ENCODE measurements at regions not wholly inside any gene's neighbourhood (a gene's known extent, or its start where the extent isn't known, plus 50 kb on each side); places are given as distances from the start of the nearest gene placed in this dataset.

DNA sequence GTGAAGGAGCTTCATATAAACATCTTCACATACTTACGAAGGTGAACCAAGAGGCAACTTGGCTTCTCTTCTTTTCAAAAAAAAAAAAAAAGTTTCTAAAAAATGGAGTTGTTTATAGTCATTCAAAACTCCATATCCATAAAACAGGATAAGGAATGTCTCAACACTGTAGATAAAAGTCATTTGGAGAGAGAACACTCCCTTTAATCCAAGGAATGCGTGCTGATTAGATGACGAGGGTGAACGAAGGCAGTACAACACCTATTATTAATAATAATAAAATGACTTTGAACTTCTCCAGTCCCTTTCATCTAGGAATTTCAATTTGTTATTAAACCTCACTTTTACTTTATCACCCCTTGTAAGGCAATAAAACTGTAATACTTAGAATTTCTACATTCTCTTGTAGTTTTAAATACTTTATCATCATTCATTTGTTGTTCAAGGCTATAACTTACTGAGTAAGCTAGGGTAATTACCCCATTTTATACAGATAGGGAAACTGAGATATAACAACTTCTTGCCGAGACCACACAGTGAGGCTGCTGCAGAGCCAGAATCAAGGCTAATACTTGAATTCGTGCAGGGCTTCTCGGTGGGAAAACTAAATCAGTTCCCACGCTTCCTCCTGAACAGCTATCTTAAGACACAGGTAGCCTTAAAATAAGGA is 377.1 kb downstream of the EFNA5 start:
- DNase-seq (ENCODE audit: low spot score), result no peak

- DNase-seq (ENCODE audit: low spot score), result no peak
These were observed 378.9 kb downstream of the EFNA5 start for GRCh38 chr5:107291866-107292265.

DNA sequence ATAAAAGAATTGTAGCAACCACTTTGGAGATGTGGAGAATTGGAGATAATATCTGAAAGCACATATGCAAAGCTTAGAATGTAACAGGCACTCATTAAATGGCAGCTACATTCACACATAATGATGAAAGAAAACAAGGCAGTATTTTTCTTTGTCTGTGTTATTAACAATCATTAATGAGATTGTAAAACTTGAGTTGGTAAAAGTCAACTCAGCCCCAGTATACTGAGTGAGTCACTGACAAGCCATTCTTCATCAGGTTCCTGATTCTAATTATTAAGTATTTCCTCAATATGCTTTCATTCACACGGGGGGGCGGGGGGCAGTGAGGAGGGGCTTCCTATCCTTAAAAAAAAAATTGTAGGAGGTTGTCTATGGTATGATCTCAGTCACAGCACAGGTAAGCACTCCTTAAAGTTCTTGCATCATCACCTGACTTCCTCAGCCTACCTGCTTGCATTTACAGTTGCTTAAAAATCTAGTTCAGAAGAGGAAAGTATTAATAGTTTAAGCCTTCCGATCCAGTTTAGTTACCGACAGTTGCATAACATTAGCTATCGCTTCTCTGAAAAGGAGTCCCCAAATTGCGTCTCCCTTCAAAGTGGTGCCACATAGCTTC is 379.8 kb downstream of the EFNA5 start:
- DNase-seq (ENCODE audit: low spot score), result no peak

GRCh38 chr5:107289030-107289714 is 381.6 kb downstream of the EFNA5 start:
- DNase-seq (ENCODE audit: low spot score), result no peak

DNA sequence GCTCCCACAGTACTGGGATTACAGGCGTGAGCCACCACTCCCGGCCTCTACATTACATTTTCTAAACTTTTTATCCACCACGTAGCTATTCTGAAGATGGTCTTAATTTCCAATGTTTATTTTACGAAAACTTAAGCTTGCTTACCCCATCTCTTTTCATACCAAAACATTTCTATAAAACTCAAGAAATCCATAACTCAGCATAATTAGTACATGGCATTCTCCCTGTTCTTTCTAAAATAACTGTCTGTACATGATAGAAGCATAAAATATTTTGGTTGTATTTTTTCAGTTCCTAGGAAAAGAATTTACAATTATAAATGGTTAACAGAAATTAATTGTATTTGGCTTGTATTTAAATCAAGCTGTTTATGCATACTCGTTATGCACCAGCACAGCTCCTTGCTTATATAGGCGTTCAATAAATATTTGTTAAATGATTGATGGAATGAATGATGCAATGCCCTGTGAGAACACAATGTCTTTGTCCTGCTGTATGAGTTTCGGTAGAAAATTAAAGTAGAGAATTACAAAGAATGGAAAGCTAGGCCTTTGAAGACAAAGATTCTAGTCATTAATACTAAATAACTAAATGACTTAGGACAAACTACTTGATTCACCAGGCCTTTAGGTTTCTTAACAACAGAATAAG is 384.2 kb downstream of the EFNA5 start:
- no peak for DNase-seq (ENCODE audit: low spot score)

GRCh38 chr5:107285772-107286171 is 385.0 kb downstream of the EFNA5 start:
- peak; percentile 23 for DNase-seq (ENCODE audit: low spot score)

- DNase-seq (ENCODE audit: low spot score), result peak; percentile 77
These were observed 385.8 kb downstream of the EFNA5 start for GRCh38 chr5:107284822-107285525.

GRCh38 chr5:107282061-107282460 is 388.7 kb downstream of the EFNA5 start:
- DNase-seq (ENCODE audit: low spot score), result peak; percentile 9

DNA sequence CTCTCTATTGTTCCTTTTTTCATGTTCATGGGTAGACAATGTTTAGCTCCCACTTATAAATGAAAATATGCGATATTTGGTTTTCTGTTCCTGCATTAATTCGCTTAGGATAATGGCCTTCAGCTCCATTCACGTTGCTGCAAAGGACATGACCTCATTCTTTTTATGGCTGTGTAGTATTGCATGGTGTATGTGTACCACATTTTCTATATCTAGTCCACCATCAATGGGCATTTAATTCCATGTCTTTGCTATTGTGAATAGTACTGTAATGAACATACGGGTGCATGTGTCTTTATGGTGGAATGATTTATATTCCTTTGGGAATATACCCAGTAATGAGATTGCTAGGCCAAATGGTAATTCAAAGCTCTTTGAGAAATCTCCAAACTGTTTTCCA is 392.0 kb downstream of the EFNA5 start:
- no peak for DNase-seq (ENCODE audit: low spot score)

DNA sequence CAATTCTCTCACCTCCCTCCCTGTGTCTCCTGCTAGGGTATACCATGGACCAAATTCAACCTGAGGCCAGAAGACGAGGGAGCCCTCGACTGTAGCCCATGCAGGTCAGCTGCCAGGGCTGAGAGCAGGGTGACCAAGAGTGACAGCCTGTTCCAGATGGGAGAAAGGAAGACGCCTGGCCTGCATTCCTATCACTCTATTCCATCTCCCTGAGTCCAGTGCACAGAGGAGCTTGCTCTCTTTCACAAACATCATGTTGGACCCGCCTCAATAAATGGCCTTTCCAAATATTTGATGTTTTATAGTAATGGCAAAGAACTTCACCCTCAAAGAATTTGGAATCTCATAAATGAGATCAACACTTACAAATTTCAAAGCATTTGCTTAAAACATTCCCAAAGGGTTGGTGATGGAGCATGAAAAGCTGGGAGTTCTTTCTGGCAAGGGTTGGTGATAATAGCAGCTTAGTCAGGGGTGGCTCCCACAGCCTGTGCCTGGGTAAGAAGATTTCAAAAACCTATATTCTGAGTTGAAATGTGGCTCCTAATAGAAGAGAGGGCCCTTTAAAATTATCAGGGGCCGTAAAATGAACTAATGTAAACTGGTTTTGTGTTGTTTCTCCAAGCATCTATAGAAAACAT is 393.1 kb downstream of the EFNA5 start:
- DNase-seq (ENCODE audit: low spot score), result no peak

GRCh38 chr5:107275333-107275732 is 395.4 kb downstream of the EFNA5 start:
- DNase-seq (ENCODE audit: low spot score), result no peak

DNA sequence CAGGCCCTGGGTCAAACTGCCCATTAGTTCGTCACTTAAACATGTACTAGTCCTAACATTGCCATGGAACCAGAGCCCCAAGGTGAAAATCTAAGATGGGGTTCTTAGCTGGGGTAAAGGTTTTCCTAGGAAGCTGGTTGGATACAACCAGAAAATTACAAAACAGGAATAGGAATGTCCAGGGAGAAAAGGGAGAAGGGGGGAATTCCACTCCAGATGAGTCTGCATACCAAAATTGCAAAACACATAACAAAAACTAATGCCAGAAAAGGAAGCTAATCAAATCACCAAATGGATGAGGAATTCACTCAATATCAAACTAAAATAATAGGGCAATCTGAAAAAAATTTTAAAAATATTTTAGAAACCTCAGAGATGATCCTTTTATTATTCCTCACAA is 396.2 kb downstream of the EFNA5 start:
- no peak for DNase-seq (ENCODE audit: low spot score)

GRCh38 chr5:107272954-107273353 is 397.8 kb downstream of the EFNA5 start:
- peak; percentile 45 for DNase-seq (ENCODE audit: low spot score)

DNA sequence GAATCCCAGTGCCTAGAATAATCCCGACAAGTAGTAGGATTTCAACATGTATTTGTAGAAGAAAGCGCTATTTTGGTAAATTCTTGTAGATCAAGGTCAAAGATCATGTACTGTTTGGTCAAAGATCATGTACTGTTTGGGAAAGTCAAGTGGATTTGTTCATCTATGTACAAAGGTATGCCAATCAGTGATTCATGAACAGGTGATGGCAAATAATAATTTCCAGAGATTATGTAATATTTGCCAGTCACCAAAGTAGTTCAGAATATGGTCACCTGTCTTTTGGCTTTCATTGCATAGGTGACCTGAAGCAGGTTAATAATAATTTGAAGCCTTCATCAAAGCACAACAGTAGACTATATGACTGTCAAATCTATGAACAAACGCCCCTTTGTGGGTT is 398.2 kb downstream of the EFNA5 start:
- DNase-seq (ENCODE audit: low spot score), result no peak

DNA sequence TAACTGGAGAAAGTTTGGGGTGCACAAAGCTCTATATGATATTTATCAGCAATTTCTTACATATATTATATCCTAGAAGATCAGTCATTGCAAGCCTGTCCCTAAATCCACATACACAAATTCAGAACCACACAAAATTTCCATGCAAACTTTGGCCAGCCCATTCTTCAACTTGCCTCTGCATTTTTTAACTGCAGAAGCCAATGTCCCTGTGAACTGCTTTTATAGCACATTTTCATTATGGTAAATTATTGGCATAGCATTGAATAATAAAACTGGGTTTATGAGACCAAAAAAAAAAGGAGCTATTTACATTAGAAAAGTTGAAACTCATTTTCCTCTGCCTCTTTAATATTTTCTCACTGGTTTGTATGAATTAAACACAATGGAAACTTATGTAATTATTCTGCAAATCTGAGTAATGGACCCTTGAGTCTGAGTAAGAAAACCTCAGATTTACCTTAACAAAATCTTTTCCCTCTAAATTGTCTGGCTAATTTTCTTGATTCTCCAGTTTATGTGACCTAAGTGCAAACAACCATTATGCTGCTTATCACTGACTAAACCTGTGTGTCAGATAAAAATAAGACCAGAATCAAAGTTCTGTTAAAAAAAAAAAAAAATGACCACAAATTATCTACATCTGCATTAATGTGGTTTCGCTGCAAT is 398.9 kb downstream of the EFNA5 start:
- DNase-seq (ENCODE audit: low spot score), result no peak

GRCh38 chr5:107270561-107270960 is 400.2 kb downstream of the EFNA5 start:
- DNase-seq (ENCODE audit: low spot score), result no peak

- DNase-seq (ENCODE audit: low spot score), result no peak
These were observed 401.1 kb downstream of the EFNA5 start for GRCh38 chr5:107269678-107270077.

DNA sequence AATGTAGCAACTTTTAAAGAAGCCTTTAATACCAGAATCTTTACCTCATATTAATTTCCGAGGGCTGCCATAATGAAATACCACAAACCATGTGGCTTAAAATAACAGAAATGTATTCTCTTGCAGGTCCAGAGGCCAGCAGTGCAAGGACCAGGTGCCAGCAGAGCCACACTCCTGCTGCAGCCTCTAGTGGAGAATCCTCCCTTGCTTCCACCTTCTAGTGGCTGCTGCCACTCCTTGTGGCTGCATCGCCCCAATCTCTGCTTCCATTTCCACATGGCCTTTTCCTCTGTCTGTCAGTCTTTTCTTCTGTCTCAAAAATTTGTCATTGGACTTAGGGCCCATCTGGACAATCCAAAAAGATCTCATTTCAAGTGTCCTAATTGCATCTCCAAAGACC is 401.5 kb downstream of the EFNA5 start:
- DNase-seq (ENCODE audit: low spot score), result no peak

- no peak for DNase-seq (ENCODE audit: low spot score)
These were observed 402.5 kb downstream of the EFNA5 start for GRCh38 chr5:107268241-107268640.

GRCh38 chr5:107266100-107266499 is 404.6 kb downstream of the EFNA5 start:
- DNase-seq (ENCODE audit: low spot score), result no peak

- DNase-seq (ENCODE audit: low spot score), result no peak
These were observed 405.5 kb downstream of the EFNA5 start for GRCh38 chr5:107265193-107265592.
